ENCODE measurements at regions not wholly inside any gene's neighbourhood (a gene's known extent, or its start where the extent isn't known, plus 50 kb on each side); places are given as distances from the start of the nearest gene placed in this dataset.
"Not testable (repeated sequence)": the region's sequence is repeated elsewhere in the genome, so short reads cannot be mapped to it uniquely, and the experiment has no call there.

GRCh38 chr5:93226202-93226735 lies 354.8 kb downstream of the NR2F1-AS1 start:
- TF ChIP-seq CTCF (IDR thresholded peaks at IDR 0.05) (no peak), ZFX (IDR thresholded peaks at IDR 0.05; ENCODE audit: borderline replicate concordance) (no peak)
- H3K27ac ChIP-seq = no peak overlapping the region

- no peak for TF ChIP-seq CTCF (IDR thresholded peaks at IDR 0.05)
- TF ChIP-seq ZFX (IDR thresholded peaks at IDR 0.05; ENCODE audit: borderline replicate concordance) = no peak
Measured at GRCh38 chr5:93225748-93226147, 355.3 kb downstream of the NR2F1-AS1 start.

GRCh38 chr5:93224624-93225023 lies 356.4 kb downstream of the NR2F1-AS1 start:
- TF ChIP-seq ZFX (IDR thresholded peaks at IDR 0.05; ENCODE audit: borderline replicate concordance) (no peak), CTCF (IDR thresholded peaks at IDR 0.05) (no peak)
- no peak overlapping the region for H3K27ac ChIP-seq

More at GRCh38 chr5:93225748-93226147, 355.3 kb downstream of the NR2F1-AS1 start:
- H3K27ac ChIP-seq = no peak overlapping the region

- no peak overlapping the region for H3K27ac ChIP-seq
- TF ChIP-seq ZFX (IDR thresholded peaks at IDR 0.05; ENCODE audit: borderline replicate concordance) (no peak), CTCF (IDR thresholded peaks at IDR 0.05) (no peak)
Measured at GRCh38 chr5:93221773-93222172, 359.2 kb downstream of the NR2F1-AS1 start.

GRCh38 chr5:93220431-93220830 lies 360.6 kb downstream of the NR2F1-AS1 start:
- H3K27ac ChIP-seq = no peak overlapping the region
- no peak for TF ChIP-seq ZFX (IDR thresholded peaks at IDR 0.05; ENCODE audit: borderline replicate concordance)
- TF ChIP-seq CTCF (IDR thresholded peaks at IDR 0.05) = no peak

GRCh38 chr5:93219641-93220145 lies 361.3 kb downstream of the NR2F1-AS1 start:
- TF ChIP-seq CTCF (IDR thresholded peaks at IDR 0.05) (no peak), ZFX (IDR thresholded peaks at IDR 0.05; ENCODE audit: borderline replicate concordance) (no peak)
- H3K27ac ChIP-seq = no peak overlapping the region

GRCh38 chr5:93213111-93213794 lies 367.8 kb downstream of the NR2F1-AS1 start:
- H3K27ac ChIP-seq = not testable (repeated sequence)
